ENCODE measurements at regions not wholly inside any gene's neighbourhood (a gene's known extent, or its start where the extent isn't known, plus 50 kb on each side); places are given as distances from the start of the nearest gene placed in this dataset.

DNA sequence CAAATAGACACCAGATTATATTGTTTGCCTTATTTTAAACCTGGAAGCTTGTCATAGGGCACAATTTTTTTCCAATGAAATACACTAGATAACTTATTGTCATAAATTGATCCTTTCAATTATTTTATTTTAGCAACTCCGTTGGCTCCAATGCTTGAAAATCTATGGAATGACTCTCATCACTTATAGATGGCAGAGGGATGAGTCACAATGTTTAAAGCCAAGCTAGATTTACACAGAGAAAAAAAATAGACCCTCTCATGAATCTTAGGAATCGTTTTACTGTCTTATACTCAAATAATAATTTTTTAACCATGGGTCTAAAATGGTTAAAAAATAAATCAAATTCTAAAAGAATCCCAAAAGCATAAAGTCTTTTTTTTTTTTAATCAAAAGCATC lies 1276.6 kb upstream of the FLRT2 start:
- TF ChIP-seq CTCF (IDR thresholded peaks at IDR 0.05; ENCODE audit: low read depth, low read length): no peak
- TF ChIP-seq POLR2A (IDR thresholded peaks at IDR 0.05; ENCODE audit: extremely low read depth, insufficient read length): no peak

Measured in NB4 (cell line).